ENCODE measurements at regions not wholly inside any gene's neighbourhood (a gene's known extent, or its start where the extent isn't known, plus 50 kb on each side); places are given as distances from the start of the nearest gene placed in this dataset.
"Not testable (repeated sequence)": the region's sequence is repeated elsewhere in the genome, so short reads cannot be mapped to it uniquely, and the experiment has no call there.

DNA sequence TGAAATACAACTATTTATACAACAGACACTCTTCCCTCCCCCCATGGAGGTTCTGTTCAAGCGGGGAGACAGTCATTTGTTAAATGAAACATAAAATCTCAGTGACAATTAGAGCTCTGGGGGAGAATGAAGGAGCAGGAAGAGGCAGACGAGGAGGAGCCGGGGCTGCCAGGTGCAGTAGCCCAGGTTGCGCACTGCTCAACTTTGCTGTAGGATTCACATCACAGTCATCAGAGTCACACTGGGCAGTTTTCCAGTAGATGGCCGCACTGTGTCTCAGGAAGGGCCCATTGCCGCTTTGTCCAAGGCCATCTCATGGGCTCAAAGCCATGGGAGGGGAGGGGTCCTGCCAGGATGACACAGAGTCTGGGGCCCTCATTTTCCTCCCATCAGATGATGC lies 342.4 kb downstream of the ADGRD1 start:
- H3K14ac ChIP-seq (replicated peaks; ENCODE audit: low read depth, low read length); H3K36me3 ChIP-seq (ENCODE audit: control insufficient read depth, insufficient read depth, low read length); H2BK20ac ChIP-seq (ENCODE audit: low read depth, low read length); H3K9me1 ChIP-seq (ENCODE audit: insufficient read depth, low read length); H2AFZ ChIP-seq (replicated peaks; ENCODE audit: low read length, poor library complexity); H3K18ac ChIP-seq (ENCODE audit: low read depth, low read length); CTCF ChIA-PET; H3K56ac ChIP-seq (ENCODE audit: extremely low read depth, insufficient read depth, low read length); ATAC-seq (ENCODE audit: low read depth); H3K9me3 ChIP-seq (ENCODE audit: control insufficient read depth, insufficient read depth, low read length); H3K4me1 ChIP-seq (ENCODE audit: control insufficient read depth, insufficient read depth, low read length); H2BK120ac ChIP-seq (ENCODE audit: low read depth, low read length); DNase-seq; H2BK5ac ChIP-seq (ENCODE audit: low read depth, low read length, poor library complexity, severe bottlenecking); H4K8ac ChIP-seq (ENCODE audit: low read depth in 2 of 2, low read length in 2 of 2); in situ Hi-C loops (cut with MboI; ENCODE audit: low sequenced_read_pairs); H3K23ac ChIP-seq (ENCODE audit: low read depth, low read length); dilution Hi-C loops (cut with HindIII; ENCODE audit: low sequenced_read_pairs, unreplicated experiment); H3K4ac ChIP-seq (ENCODE audit: low read depth, low read length); H4K91ac ChIP-seq (ENCODE audit: insufficient read depth, low read depth, low read length); H3K27me3 ChIP-seq (ENCODE audit: control insufficient read depth, insufficient read depth, low read length); H4K20me1 ChIP-seq (ENCODE audit: insufficient read depth, low read length); H2BK15ac ChIP-seq (ENCODE audit: low read depth, low read length); H3K27ac ChIP-seq (ENCODE audit: insufficient read depth, low read length); intact Hi-C loops (cut with micrococcal nuclease); H2AK5ac ChIP-seq (ENCODE audit: low read depth, low read length); H4K5ac ChIP-seq (ENCODE audit: low read depth, low read length); POLR2A ChIA-PET (ENCODE audit: unreplicated experiment); H3K9ac ChIP-seq (ENCODE audit: low read depth, low read length); H3K79me1 ChIP-seq (ENCODE audit: low read depth in 1 of 2, low read length in 2 of 2); H3K4me3 ChIP-seq (ENCODE audit: insufficient read depth, low read depth, low read length); BruUV-seq (replicated peaks); H2AK9ac ChIP-seq (replicated peaks; ENCODE audit: low read depth, low read length, poor library complexity); H3K4me2 ChIP-seq (ENCODE audit: low read depth, low read length): not testable (repeated sequence)
- WGBS, 2 experiments (ENCODE audit: extremely low coverage in 2 of 2, insufficient read length in 1 of 2), result 92% methylated on average over 2 of the region's 6 CpGs; no CpG with 5 or more reads in 1 of the 2 experiments

- H3K36me3 ChIP-seq (ENCODE audit: control insufficient read depth, insufficient read depth, low read length); CTCF ChIA-PET; H2AFZ ChIP-seq (replicated peaks; ENCODE audit: low read length, poor library complexity); H2BK120ac ChIP-seq (ENCODE audit: low read depth, low read length); in situ Hi-C loops (cut with MboI; ENCODE audit: low sequenced_read_pairs); H3K23ac ChIP-seq (ENCODE audit: low read depth, low read length); H3K9me3 ChIP-seq (ENCODE audit: control insufficient read depth, insufficient read depth, low read length); BruUV-seq (replicated peaks); H2AK9ac ChIP-seq (replicated peaks; ENCODE audit: low read depth, low read length, poor library complexity); H3K4me3 ChIP-seq (ENCODE audit: insufficient read depth, low read depth, low read length); H2BK15ac ChIP-seq (ENCODE audit: low read depth, low read length); H3K9ac ChIP-seq (ENCODE audit: low read depth, low read length); H2BK20ac ChIP-seq (ENCODE audit: low read depth, low read length); H3K18ac ChIP-seq (ENCODE audit: low read depth, low read length); H4K91ac ChIP-seq (ENCODE audit: insufficient read depth, low read depth, low read length); H4K20me1 ChIP-seq (ENCODE audit: insufficient read depth, low read length); H2BK5ac ChIP-seq (ENCODE audit: low read depth, low read length, poor library complexity, severe bottlenecking); POLR2A ChIA-PET (ENCODE audit: unreplicated experiment); DNase-seq; intact Hi-C loops (cut with micrococcal nuclease); H3K14ac ChIP-seq (replicated peaks; ENCODE audit: low read depth, low read length); H3K27ac ChIP-seq (ENCODE audit: insufficient read depth, low read length); H3K79me1 ChIP-seq (ENCODE audit: low read depth in 1 of 2, low read length in 2 of 2); H4K5ac ChIP-seq (ENCODE audit: low read depth, low read length); H3K9me1 ChIP-seq (ENCODE audit: insufficient read depth, low read length); ATAC-seq (ENCODE audit: low read depth); H3K4me2 ChIP-seq (ENCODE audit: low read depth, low read length); dilution Hi-C loops (cut with HindIII; ENCODE audit: low sequenced_read_pairs, unreplicated experiment); H4K8ac ChIP-seq (ENCODE audit: low read depth in 2 of 2, low read length in 2 of 2); H3K4me1 ChIP-seq (ENCODE audit: control insufficient read depth, insufficient read depth, low read length); H3K56ac ChIP-seq (ENCODE audit: extremely low read depth, insufficient read depth, low read length); H3K27me3 ChIP-seq (ENCODE audit: control insufficient read depth, insufficient read depth, low read length); H2AK5ac ChIP-seq (ENCODE audit: low read depth, low read length); H3K4ac ChIP-seq (ENCODE audit: low read depth, low read length): not testable (repeated sequence)
- 88% methylated on average over 4 of the region's 14 CpGs; no CpG with 5 or more reads in 1 of the 2 experiments for WGBS, 2 experiments (ENCODE audit: extremely low coverage in 2 of 2, insufficient read length in 1 of 2)
Observed at GRCh38 chr12:131296651-131297050, 342.9 kb downstream of the ADGRD1 start.

Data from IMR-90 (cell line).